ENCODE measurements at regions not wholly inside any gene's neighbourhood (a gene's known extent, or its start where the extent isn't known, plus 50 kb on each side); places are given as distances from the start of the nearest gene placed in this dataset.

DNA sequence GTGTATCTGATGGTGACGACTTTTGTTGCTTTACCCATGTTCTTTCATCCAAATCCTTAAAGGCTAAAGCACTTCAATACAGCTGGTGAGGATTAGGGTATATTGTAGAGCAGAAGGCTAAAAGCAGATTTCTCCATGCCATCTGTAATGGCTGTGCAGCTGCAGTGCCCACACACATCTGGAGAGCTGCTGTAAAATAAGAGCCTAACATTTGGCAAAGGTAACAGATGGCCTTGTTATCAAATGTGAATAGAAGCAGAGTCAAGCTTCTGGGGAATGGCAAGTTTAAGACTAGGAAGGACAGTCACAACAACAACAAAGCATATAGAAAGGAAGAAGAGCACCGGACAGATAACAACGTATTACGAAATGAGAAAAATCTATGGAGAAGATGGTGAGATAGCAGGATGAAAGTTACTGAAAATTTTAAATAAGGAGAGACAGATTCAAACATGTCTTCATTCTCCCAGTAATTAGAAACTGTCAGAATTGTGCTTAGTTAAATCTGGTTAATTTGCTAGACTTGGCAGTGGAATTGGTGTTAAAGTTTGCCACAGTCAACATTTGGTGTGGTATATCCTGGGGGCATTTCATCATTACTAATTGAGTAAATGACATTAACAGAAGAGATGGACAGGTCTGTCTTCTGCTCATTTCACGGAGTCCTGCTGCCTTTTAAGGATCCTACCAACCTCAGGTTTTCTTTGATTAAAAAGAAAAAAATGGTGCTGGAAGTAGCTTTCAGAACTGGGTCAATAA lies 1093.2 kb downstream of the ADGRL2 start:
- DNase-seq (ENCODE audit: low spot score): no peak

- DNase-seq (ENCODE audit: low spot score): no peak
Observed at GRCh38 chr1:82880506-82880905, 1079.8 kb downstream of the ADGRL2 start.

- no peak for DNase-seq (ENCODE audit: low spot score)
Observed at GRCh38 chr1:82879701-82880305, 1079.1 kb downstream of the ADGRL2 start.

DNA sequence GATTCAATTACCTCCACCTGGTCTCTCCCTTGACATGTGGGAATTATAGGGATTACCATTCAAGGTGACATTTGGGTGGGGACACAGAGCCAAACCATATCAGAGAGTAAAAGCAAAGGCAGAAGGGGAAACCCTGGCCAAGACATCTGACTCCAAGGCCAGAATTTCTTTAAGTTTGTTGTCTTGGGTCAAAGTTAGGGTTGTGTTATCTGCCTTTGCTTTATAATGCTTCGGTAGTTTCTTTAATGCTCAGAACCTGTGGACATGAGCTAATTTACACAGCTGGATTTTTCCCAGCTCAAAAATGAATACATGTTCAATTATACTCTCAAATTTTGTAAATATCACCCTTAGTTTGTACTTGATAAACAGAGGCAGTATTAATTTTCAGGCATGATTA lies 1074.4 kb downstream of the ADGRL2 start:
- DNase-seq (ENCODE audit: low spot score): no peak

DNA sequence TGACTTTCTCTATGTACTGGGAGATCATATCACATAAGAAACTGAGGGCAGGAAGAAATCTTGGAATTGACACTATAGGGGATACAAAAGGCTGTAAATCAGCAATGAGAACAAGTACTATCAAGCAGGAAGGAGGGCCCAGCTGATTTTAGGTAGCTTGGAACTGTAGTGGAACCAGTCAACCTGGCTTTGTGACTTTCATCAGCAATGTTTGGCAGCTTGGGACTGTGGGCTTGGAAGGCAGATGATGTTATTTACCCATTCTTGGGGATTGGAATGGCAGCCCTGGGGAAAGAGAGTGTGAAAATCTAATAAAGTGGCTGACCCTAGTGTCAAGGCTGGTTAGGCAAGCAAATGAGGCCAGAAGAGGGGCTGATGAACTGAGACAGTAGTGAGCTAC lies 1073.3 kb downstream of the ADGRL2 start:
- DNase-seq (ENCODE audit: low spot score): no peak

- no peak for DNase-seq (ENCODE audit: low spot score)
Observed at GRCh38 chr1:82870332-82870731, 1069.6 kb downstream of the ADGRL2 start.

- DNase-seq (ENCODE audit: low spot score): no peak
Observed at GRCh38 chr1:82867781-82868180, 1067.0 kb downstream of the ADGRL2 start.

DNA sequence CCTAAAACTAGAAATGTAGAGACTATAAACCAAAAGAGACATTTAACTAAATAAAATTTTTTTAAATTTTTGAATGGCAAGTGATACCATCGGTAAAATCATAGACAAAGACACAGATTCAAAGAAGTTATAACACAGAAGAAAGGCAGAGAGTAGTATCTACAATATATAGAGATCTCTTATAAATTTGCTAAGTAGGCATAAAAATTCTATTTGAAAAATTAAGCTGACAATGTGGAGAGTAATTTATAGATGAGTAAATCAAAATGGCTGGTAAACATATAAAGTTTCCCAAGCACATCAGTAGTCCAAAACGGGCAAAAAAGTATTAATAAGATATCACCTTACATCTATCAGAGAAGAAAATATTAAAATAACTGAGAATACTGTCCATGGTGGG lies 1061.0 kb downstream of the ADGRL2 start:
- no peak for DNase-seq (ENCODE audit: low spot score)

DNA sequence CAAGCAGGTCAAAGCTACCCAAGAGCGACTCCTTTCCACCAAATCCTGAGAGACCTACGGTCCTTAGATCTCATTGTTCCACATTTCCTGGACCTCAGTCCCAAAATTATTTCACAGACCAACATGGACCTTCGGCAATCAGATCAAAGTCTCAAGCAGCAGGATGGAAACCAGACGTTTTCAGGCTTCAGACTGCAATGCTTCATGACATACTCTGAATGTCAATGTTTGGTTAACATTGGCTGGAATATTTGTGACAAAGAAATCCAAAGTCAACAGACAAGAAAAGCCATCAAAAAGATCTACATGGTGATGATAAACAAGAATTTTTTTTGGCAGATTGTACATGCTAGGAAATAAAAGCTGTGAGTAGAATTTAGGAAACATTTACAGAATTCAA lies 1057.3 kb downstream of the ADGRL2 start:
- DNase-seq (ENCODE audit: low spot score): no peak

DNA sequence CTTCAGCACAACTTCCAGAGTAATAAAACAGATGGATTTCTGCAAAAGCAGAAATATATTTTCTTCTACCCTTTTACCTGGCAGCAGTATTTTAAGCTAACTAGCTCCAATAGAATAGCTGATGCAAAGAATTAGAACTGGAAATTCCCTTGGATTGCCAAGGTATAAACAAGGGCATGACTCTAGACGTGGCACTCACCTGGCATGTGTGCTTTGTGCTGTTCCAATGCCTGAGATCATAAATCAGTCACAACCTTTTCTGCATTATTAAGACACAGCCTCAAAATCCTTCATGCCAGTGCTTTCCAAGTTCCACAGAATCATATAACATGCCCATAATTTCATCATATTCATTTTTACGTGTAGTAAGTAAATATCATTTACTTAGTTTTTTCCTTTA lies 1048.7 kb downstream of the ADGRL2 start:
- no peak for DNase-seq (ENCODE audit: low spot score)

- no peak for DNase-seq (ENCODE audit: low spot score)
Observed at GRCh38 chr1:82848043-82848442, 1047.3 kb downstream of the ADGRL2 start.

DNA sequence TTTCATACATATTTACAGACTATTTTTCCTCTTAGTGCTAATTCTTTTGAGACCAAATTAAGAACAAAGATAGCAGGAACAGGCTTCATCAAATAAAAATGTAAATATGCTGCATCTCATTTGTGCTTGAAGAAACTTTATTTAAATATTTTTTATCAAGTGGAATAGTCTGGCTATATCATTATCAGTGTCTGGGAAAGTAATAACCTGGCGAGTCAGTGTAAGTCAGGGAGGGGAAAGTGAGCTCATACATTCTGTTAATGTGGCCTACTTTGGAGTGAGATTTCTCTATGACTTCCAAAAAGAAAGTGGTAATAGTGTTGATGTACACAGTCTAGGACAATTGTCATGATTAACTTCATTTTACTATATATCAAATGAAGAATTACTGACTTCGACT lies 1045.1 kb downstream of the ADGRL2 start:
- no peak for DNase-seq (ENCODE audit: low spot score)

- DNase-seq (ENCODE audit: low spot score): no peak
Observed at GRCh38 chr1:82844911-82845827, 1044.4 kb downstream of the ADGRL2 start.

GRCh38 chr1:82844447-82844846 lies 1043.7 kb downstream of the ADGRL2 start:
- no peak for DNase-seq (ENCODE audit: low spot score)

DNA sequence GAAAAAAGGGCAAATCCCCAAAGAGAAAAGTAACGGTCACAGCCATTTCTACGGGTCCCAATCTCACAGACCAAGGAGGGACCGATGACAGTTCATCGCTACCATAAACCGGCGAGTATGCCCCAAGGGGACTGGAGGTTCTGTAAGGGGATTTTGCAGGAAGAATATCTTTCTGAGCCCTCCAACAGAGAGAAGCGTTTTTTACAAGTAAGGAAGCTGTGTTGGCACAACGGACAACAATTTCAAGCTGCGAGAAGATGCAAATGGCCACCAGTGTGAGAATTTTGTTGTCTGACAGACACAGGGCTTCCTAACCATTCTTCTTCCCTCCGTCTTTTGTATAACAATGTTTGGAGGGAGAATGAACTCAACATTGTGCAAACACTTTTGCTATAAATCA lies 1043.1 kb downstream of the ADGRL2 start:
- no peak for DNase-seq (ENCODE audit: low spot score)

DNA sequence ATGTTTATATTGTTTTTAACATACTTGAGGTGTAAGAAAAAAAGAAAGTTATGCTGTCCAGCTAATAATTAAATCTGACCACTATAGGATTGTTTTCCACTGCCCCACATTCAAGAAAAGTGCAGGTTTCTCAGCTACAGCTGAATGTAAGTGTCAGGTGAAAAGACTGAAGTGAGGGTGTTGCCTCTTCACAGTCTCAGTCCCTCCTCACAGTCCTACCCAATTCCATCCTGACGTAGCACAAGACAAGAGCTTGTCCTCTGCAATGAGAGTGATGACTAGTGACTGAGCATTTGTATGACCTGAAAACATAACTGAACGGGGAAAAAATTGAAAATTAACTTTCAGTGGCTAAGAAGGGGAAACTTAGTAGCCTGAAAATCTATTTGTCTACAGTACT lies 1039.5 kb downstream of the ADGRL2 start:
- no peak for DNase-seq (ENCODE audit: low spot score)

DNA sequence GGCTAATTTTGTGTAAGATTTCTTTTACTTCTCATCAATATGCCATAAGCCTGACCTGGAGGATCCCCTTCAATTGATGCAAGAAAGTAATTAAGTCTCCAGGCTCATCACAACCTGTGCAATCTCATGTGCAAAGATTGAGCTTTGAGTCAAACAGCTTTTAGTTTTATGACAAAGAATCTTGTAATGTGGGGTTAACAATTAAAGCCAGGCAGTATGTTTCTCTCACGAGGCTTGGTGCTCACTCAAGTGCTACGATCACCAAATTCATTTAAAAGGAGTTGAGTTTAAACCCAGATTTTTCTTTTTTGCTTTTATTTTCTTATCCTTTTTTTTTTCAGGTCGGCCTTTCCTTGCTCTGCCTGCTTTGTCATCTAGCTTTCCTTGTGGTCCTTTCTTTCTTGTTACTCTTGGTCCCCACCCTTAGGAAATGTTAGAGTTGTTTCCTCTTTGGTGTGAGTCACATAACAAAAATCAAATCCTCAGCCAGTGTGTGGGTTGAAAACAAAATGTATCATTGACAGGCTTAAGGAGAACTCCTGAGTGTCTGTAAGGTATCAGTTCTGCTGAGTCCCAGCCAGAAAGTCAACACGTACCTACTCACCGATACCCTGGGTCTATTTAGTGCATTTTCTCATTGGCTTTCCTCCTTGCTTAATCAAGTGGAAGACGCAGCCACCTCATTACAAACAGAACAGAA lies 1037.2 kb downstream of the ADGRL2 start:
- DNase-seq (ENCODE audit: low spot score): no peak

DNA sequence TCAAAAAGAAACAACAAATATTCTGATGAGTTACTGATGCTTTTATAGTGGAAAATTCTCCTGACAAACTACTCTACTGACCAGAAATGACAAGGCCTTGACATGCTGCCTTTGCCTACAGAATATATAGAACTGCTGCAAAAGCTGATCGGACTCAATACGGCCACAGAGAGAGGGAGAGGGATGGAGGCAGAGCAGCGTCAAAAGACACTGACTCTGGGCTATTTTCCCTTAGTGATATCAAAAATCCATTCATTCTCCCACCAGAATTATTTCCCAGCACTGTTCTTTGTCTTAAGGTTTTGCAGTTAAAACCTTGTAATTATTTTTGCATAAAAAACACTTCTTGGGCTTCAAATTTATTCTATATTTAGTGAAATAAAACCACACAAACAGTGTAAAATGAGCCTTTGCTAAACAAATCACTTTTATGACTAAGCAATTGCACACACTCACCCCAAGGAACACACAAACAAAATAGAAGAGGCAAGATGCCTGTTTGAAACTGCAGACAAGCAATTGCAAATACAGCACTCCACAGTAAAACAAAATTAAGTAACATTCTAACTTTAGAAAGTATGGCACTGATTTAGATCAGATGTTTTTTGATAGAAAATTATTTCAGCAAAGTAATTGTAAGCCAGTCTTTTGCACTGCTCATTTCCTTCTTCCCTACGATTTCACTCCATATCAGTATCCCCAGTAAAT lies 1036.4 kb downstream of the ADGRL2 start:
- no peak for DNase-seq (ENCODE audit: low spot score)

GRCh38 chr1:82836213-82836972 lies 1035.7 kb downstream of the ADGRL2 start:
- no peak for DNase-seq (ENCODE audit: low spot score)

DNA sequence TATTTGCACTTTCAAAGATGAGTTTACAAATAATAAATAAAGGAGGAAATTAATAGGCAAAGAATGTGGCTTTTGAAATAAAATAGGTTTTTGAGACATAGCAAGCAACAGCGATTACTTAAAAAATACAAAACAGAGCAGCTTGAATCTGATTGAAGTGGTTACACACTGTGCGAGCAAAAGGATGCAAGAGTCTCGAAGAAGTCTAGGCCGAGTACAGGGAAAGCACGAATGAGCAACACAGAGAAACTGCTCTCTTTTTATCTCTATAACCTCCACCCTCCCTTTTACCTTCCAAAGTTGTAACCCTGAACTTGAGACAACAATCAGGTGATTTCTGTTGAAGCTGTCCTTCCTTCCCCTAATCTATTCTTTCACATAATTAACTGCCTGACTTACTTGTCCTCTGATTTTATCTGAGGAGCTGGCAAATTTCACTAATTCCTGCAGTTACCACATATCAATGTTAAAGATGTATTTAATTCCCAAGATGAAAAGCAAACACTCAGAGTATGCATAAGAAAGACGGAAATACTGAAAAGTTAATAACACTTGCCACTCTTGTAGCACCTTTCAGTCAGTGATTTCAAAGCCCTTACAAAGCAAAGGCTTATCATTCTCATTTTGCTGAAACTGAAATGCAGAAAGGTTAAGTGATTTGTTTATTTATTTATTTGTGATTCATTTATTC lies 1030.1 kb downstream of the ADGRL2 start:
- DNase-seq (ENCODE audit: low spot score): no peak
